Activated naive CD8-positive, alpha-beta T cell treated with anti-CD3 and anti-CD28 coated beads for 36 hours (primary cell): ENCODE measurements at regions not wholly inside any gene's neighbourhood (a gene's known extent, or its start where the extent isn't known, plus 50 kb on each side); places are given as distances from the start of the nearest gene placed in this dataset.
"Not testable (repeated sequence)": the region's sequence is repeated elsewhere in the genome, so short reads cannot be mapped to it uniquely, and the experiment has no call there.

Experiments
- DNase-seq: peaks from one replicate; pipeline ENCODE4 v3.0.0; 2021
- H3K27ac Mint-ChIP-seq: one replicate; pipeline ENCODE4 v1.8.0; 2022; ENCODE audit warnings: mild to moderate bottlenecking, moderate library complexity, mixed read lengths
- H3K27me3 Mint-ChIP-seq: one replicate; pipeline ENCODE4 v1.8.0; 2022; ENCODE audit warnings: mild to moderate bottlenecking, mixed read lengths
- H3K36me3 Mint-ChIP-seq: one replicate; pipeline ENCODE4 v1.8.0; 2021; ENCODE audit warnings: mild to moderate bottlenecking, mixed read lengths
- H3K4me1 Mint-ChIP-seq: one replicate; pipeline ENCODE4 v1.8.0; 2021; ENCODE audit warnings: mixed read lengths
- H3K4me3 Mint-ChIP-seq: one replicate; pipeline ENCODE4 v1.8.0; 2022; ENCODE audit warnings: mild to moderate bottlenecking, moderate library complexity, mixed read lengths
- H3K9me3 Mint-ChIP-seq: one replicate; pipeline ENCODE4 v1.8.0; 2022; ENCODE audit warnings: mixed read lengths

GRCh38 chr4:25981749-25982148 lies 67.7 kb downstream of the SMIM20 start:
- Mint-ChIP-seq H3K27me3 (no peaks in the 10 kb centered on the region), H3K9me3 (no peaks in the 10 kb centered on the region), H3K4me3 (no peak overlapping the region), H3K36me3 (no peaks in the 10 kb centered on the region), H3K4me1 (no peaks in the 10 kb centered on the region), H3K27ac (no peak overlapping the region)
- no peak for DNase-seq

- Mint-ChIP-seq H3K9me3 (no peaks in the 10 kb centered on the region), H3K27me3 (no peaks in the 10 kb centered on the region), H3K4me1 (no peaks in the 10 kb centered on the region), H3K4me3 (no peak overlapping the region), H3K27ac (no peak overlapping the region), H3K36me3 (no peaks in the 10 kb centered on the region)
- DNase-seq = no peak
Measured at GRCh38 chr4:25982962-25983361, 68.9 kb downstream of the SMIM20 start.

- Mint-ChIP-seq H3K36me3 (no peaks in the 10 kb centered on the region), H3K4me3 (no peak overlapping the region), H3K9me3 (no peaks in the 10 kb centered on the region), H3K27me3 (no peaks in the 10 kb centered on the region), H3K4me1 (no peaks in the 10 kb centered on the region), H3K27ac (no peak overlapping the region)
- no peak for DNase-seq
Measured at GRCh38 chr4:25984266-25984665, 70.2 kb downstream of the SMIM20 start.

- Mint-ChIP-seq H3K4me3 (no peak overlapping the region), H3K36me3 (no peaks in the 10 kb centered on the region), H3K4me1 (no peaks in the 10 kb centered on the region), H3K27me3 (peaks cover 4% of the 10 kb centered on the region), H3K27ac (no peak overlapping the region), H3K9me3 (no peaks in the 10 kb centered on the region)
- no peak for DNase-seq
Measured at GRCh38 chr4:25984796-25985195, 70.8 kb downstream of the SMIM20 start.

GRCh38 chr4:25986807-25987206 lies 72.8 kb downstream of the SMIM20 start:
- H3K9me3 Mint-ChIP-seq = no peaks in the 10 kb centered on the region
- no peak overlapping the region for H3K4me3 Mint-ChIP-seq
- DNase-seq = no peak
- H3K4me1 Mint-ChIP-seq = no peaks in the 10 kb centered on the region
- H3K27me3 Mint-ChIP-seq = peaks cover 4% of the 10 kb centered on the region
- no peak overlapping the region for H3K27ac Mint-ChIP-seq
- no peaks in the 10 kb centered on the region for H3K36me3 Mint-ChIP-seq

GRCh38 chr4:25991340-25991739 lies 77.3 kb downstream of the SMIM20 start:
- no peaks in the 10 kb centered on the region for H3K36me3 Mint-ChIP-seq
- DNase-seq = no peak
- no peaks in the 10 kb centered on the region for H3K9me3 Mint-ChIP-seq
- no peak overlapping the region for H3K4me3 Mint-ChIP-seq
- H3K27me3 Mint-ChIP-seq = peaks cover 4% of the 10 kb centered on the region
- no peak overlapping the region for H3K27ac Mint-ChIP-seq
- peaks cover 11% of the 10 kb centered on the region for H3K4me1 Mint-ChIP-seq

- Mint-ChIP-seq H3K4me3 (no peak overlapping the region), H3K9me3 (no peaks in the 10 kb centered on the region), H3K36me3 (no peaks in the 10 kb centered on the region), H3K27me3 (peaks cover 4% of the 10 kb centered on the region), H3K27ac (no peak overlapping the region), H3K4me1 (peaks cover 11% of the 10 kb centered on the region)
- DNase-seq = peak; percentile 30
Measured at GRCh38 chr4:25993395-25994185, 79.6 kb downstream of the SMIM20 start.

GRCh38 chr4:25994577-25994976 lies 80.6 kb downstream of the SMIM20 start:
- peaks cover 11% of the 10 kb centered on the region for H3K4me1 Mint-ChIP-seq
- H3K36me3 Mint-ChIP-seq, H3K4me3 Mint-ChIP-seq, H3K27ac Mint-ChIP-seq, H3K27me3 Mint-ChIP-seq, DNase-seq, H3K9me3 Mint-ChIP-seq: not testable (repeated sequence)

GRCh38 chr4:26000274-26000950 lies 86.4 kb downstream of the SMIM20 start:
- Mint-ChIP-seq H3K4me1 (no peaks in the 10 kb centered on the region), H3K27ac (no peak overlapping the region), H3K4me3 (no peak overlapping the region), H3K36me3 (no peaks in the 10 kb centered on the region), H3K27me3 (peaks cover 18% of the 10 kb centered on the region), H3K9me3 (no peaks in the 10 kb centered on the region)
- DNase-seq = no peak

- Mint-ChIP-seq H3K27me3 (peaks cover 23% of the 10 kb centered on the region), H3K27ac (no peak overlapping the region), H3K36me3 (no peaks in the 10 kb centered on the region), H3K9me3 (peaks cover 2% of the 10 kb centered on the region), H3K4me3 (no peak overlapping the region), H3K4me1 (no peaks in the 10 kb centered on the region)
- no peak for DNase-seq
Measured at GRCh38 chr4:26001413-26001812, 87.4 kb downstream of the SMIM20 start.

- H3K27ac Mint-ChIP-seq = no peak overlapping the region
- H3K9me3 Mint-ChIP-seq = peaks cover 2% of the 10 kb centered on the region
- H3K27me3 Mint-ChIP-seq = peaks cover 23% of the 10 kb centered on the region
- no peak for DNase-seq
- no peaks in the 10 kb centered on the region for H3K4me1 Mint-ChIP-seq
- H3K36me3 Mint-ChIP-seq = no peaks in the 10 kb centered on the region
- no peak overlapping the region for H3K4me3 Mint-ChIP-seq
Measured at GRCh38 chr4:26001816-26002215, 87.8 kb downstream of the SMIM20 start.

- Mint-ChIP-seq H3K27ac (no peak overlapping the region), H3K27me3 (peaks cover 23% of the 10 kb centered on the region), H3K4me3 (no peak overlapping the region), H3K4me1 (no peaks in the 10 kb centered on the region), H3K36me3 (no peaks in the 10 kb centered on the region), H3K9me3 (peaks cover 2% of the 10 kb centered on the region)
- no peak for DNase-seq
Measured at GRCh38 chr4:26003056-26003455, 89.0 kb downstream of the SMIM20 start.

- Mint-ChIP-seq H3K9me3 (peaks cover 6% of the 10 kb centered on the region), H3K4me3 (no peak overlapping the region), H3K36me3 (no peaks in the 10 kb centered on the region), H3K27me3 (peaks cover 23% of the 10 kb centered on the region), H3K4me1 (no peaks in the 10 kb centered on the region), H3K27ac (no peak overlapping the region)
- DNase-seq = no peak
Measured at GRCh38 chr4:26004290-26004689, 90.3 kb downstream of the SMIM20 start.

- Mint-ChIP-seq H3K27me3 (peaks cover 26% of the 10 kb centered on the region), H3K4me3 (no peak overlapping the region), H3K9me3 (peaks cover 11% of the 10 kb centered on the region), H3K4me1 (no peaks in the 10 kb centered on the region), H3K36me3 (no peaks in the 10 kb centered on the region), H3K27ac (no peak overlapping the region)
- no peak for DNase-seq
Measured at GRCh38 chr4:26005764-26006163, 91.7 kb downstream of the SMIM20 start.

- H3K27ac Mint-ChIP-seq = no peak overlapping the region
- H3K36me3 Mint-ChIP-seq = no peaks in the 10 kb centered on the region
- H3K4me3 Mint-ChIP-seq = no peak overlapping the region
- H3K4me1 Mint-ChIP-seq = no peaks in the 10 kb centered on the region
- peaks cover 16% of the 10 kb centered on the region for H3K9me3 Mint-ChIP-seq
- no peak for DNase-seq
- H3K27me3 Mint-ChIP-seq = peaks cover 38% of the 10 kb centered on the region
Measured at GRCh38 chr4:26008737-26009136, 94.7 kb downstream of the SMIM20 start.

- Mint-ChIP-seq H3K27ac (no peak overlapping the region), H3K4me3 (no peak overlapping the region), H3K9me3 (peaks cover 16% of the 10 kb centered on the region), H3K36me3 (no peaks in the 10 kb centered on the region), H3K27me3 (peaks cover 39% of the 10 kb centered on the region), H3K4me1 (no peaks in the 10 kb centered on the region)
- DNase-seq = no peak
Measured at GRCh38 chr4:26009502-26009901, 95.5 kb downstream of the SMIM20 start.
